ENCODE measurements at regions not wholly inside any gene's neighbourhood (a gene's known extent, or its start where the extent isn't known, plus 50 kb on each side); places are given as distances from the start of the nearest gene placed in this dataset.

DNA sequence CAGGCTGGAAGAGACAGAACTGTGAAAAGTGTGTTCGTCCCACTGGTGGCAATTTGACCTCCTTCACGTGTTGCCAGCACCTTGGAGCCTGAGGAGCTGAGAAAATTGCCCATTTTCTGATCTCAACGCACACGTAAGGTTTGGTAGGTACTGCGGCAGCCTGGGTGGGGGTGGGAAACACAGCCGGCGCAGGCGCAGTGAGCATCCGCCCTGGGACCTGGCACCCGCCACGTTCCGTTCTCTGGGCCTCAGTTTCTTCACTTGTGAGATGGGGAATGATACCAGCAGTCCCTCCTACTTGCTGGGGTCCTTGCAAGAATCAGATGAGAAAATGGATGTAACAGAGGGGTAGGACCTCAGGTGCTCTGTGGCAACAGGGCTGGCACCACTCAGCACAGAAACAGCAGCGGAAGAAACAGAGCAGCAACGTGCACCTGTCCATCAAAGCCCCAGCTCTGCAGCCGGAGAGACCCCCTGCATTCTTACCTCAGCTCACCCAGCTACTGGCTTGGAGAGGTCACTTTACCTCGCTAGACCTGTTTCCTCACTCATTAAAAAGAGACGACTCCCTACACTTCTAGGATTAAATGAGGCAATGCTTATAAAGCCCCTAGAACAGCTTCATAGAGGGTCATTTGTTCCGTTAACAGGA lies 458.0 kb upstream of the ID2 start:
- DNase-seq: no peak

DNA sequence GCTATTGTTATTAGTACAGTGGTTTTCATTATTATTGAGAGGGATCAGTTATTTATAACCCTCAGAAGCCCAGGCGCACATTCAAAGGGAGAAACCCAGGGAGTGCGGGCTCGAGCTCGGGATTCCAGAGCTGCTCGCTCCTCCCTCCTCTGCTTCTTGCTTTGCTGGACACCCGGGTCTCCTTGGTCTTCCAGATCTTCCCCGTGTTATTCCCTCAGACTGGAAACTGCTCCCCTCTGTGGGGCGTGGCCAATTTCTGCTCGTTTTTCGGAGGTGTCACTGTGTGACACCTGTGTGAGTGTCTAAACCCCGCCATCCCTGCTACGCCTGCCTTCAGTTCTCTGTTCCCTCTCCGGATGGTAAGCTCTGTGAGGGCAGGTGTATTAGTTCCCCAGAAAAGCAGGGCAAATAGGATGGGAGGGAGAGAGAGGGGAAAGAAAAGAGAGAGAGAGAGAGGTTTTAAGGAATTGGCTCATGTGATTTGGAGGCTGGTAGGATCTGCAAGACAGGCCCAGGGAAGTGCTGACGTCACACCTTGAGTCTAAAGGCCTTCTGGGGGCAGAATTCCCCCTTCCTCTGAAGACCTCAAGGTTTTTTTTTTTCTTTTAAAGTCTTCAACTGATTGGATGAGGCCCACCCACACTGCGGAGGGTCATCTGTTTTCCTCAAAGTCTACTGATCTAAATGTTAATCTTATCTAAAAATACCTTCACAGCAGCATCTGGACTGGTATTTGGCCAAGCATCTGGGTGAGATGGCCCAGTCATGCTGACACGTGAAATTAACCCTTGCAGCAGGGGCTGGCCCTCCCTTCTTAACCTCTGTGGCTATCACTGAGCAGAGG lies 457.3 kb upstream of the ID2 start:
- DNase-seq: no peak

GRCh38 chr2:8225266-8225665 lies 456.6 kb upstream of the ID2 start:
- DNase-seq: no peak

GRCh38 chr2:8225798-8226197 lies 456.1 kb upstream of the ID2 start:
- no peak for DNase-seq

GRCh38 chr2:8229546-8229986 lies 452.3 kb upstream of the ID2 start:
- DNase-seq: peak; percentile 96

DNA sequence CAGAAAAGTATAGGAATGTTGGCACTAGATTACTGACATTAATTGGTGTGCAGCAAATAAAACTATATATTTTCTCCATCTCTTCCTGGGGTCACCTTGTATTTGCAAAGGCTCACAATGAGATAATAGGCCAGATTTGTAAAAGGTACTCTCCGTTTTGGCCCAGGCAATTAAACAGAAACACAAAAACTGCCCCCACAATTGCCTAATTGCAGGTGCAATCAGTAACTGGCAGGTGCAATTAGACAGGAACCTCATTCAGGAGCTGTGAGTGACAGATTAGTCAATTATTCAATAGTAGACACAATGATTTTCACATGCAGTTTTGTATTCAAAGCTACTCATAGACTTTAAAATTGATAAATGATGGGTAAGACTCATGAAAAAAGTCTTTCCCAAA lies 451.4 kb upstream of the ID2 start:
- DNase-seq: no peak

- no peak for DNase-seq
Observed at GRCh38 chr2:8231902-8232301, 450.0 kb upstream of the ID2 start.

DNA sequence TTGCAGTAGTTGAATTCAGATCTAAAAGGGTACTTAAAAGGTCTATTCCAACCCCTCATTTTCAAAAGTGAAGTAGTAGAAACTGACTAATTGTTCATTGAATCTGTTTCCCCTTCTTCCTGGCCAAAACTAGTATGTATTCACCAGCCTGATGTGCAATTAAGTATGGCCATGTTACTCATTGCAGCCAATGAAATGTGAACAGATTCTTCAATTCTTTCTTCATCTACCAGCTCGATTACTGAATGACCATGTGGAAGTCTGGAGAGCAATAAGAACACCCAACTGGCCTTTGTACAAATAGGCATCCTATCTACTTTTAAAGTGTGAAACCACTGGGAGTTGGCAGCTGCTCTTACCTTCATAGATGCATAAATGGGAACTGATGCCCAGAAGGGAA lies 449.0 kb upstream of the ID2 start:
- DNase-seq: no peak

DNA sequence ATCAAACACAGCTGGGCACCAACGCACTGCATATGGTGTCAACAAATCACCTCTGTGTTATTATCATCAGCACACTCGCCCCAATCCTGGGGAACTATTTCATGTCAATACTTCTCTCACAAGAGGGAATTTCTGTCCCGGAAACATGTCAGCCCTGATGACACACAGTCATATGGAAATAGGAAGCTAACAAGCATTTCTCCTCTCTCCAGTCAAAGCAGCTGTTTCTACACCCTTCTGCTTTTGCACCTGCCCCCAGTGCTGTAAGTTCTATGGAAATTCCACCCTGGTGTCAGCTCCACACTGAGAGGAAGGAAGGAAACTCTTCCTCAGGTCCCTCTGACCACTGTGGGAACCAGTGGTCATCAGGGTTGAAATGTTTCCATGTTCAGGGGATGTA lies 447.6 kb upstream of the ID2 start:
- DNase-seq: no peak

- DNase-seq: no peak
Observed at GRCh38 chr2:8234757-8235374, 447.0 kb upstream of the ID2 start.

DNA sequence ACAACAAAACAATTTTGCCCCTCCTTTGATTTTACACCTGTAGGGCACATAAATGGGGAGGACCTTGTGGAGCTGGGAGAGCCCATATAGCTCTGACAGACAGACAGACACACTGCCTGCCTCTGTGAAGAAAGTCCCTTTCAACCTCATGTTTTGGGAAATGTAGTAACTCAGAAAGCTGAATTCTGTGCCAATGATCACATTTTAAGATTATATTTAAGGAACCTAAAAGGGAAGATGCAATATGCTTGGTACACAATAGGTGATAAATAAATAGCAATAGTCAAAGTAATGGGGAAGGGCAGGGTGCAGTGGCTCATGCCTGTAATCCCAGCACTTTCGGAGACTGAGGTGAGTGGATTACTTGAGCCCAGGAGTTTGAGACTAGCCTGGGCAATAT lies 446.4 kb upstream of the ID2 start:
- no peak for DNase-seq

DNA sequence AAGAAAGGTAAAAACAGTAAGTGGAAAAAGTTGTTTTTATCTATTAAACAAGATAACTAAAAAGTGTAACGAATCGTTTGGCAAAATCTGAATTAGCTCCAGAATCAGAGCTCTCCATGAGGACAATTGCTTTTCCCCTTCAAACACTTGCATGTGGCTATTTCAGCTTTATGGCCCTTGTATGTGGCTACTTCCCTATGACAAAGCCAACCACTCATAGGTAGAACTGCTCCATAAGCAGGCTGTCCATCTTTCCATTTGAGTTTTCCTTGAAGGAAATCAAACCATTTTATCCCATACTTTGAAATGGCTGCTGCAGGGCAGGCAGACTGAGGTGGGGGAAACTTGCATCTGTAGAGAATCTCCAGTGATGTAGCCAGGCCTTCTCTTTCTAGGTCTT lies 445.5 kb upstream of the ID2 start:
- no peak for DNase-seq

- DNase-seq: peak; percentile 52
Observed at GRCh38 chr2:8238521-8239230, 443.2 kb upstream of the ID2 start.

DNA sequence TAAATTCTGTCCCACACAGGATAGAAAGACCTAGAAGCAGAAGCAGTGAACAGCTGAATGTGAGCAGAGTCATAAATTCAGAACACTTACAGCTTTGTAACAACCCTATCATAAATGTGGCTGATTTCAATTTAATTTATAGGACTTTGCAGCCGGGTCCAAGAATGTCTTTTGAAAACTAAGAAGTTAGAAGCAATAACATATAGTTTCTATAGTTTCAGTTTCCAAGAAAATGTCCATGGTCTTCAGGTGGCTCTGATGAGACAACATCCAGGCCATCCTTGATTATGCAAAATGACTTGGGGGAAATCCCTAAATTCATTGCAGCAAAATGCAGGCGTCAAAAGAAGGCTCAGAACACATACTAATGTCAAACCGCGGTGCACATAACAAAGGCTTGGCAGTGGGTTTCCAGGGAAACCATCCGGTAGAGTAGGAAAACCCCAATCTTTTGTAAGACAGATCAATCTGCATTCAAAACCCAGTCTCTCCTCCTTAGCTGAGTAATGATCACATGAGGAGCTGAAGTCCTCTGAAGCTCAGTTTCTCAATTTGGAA lies 442.2 kb upstream of the ID2 start:
- peak; percentile 28 for DNase-seq

DNA sequence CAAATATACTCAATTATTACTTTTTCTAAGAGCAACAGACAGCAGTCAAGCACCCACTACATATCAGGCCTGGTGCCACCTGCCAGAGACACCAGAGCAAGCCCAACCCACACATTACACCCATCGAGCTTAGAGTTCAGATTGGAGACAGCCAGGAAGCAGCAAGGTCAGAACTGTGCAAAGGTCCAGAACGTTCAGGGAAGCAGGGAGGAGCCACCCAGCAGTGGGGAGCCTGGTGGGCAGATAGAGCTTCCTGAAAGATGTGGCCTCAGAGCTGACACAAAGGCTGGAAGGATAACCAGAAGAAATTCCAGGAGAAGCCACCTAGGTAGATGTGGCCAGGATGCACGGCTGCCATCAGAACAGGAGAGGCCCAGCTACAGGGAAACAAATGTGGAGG lies 440.5 kb upstream of the ID2 start:
- no peak for DNase-seq

DNA sequence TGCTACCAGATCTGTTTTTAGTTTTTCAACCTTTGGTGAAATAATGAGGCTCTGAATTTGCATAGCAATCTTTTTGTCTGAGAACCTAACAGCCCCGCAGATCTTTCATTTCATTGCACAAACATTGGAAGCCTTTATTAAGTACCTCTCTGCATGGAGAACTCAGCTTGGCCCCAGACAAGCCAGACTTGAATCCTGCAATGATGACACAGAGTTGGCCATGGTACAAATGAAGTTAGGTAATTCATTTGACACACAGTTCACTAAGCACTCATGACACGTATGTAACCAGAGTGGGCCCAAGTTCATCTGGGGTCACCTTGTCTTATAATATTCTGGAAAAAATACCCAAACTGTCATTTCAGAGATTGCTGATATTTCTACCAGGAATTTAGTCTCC lies 439.1 kb upstream of the ID2 start:
- no peak for DNase-seq

- DNase-seq: no peak
Observed at GRCh38 chr2:8243748-8244400, 438.0 kb upstream of the ID2 start.

GRCh38 chr2:8244639-8245038 lies 437.2 kb upstream of the ID2 start:
- DNase-seq: peak; percentile 85

- DNase-seq: no peak
Observed at GRCh38 chr2:8246137-8246536, 435.7 kb upstream of the ID2 start.

GRCh38 chr2:8247905-8248622 lies 433.8 kb upstream of the ID2 start:
- no peak for DNase-seq

- no peak for DNase-seq
Observed at GRCh38 chr2:8248623-8248957, 433.3 kb upstream of the ID2 start.

- DNase-seq: no peak
Observed at GRCh38 chr2:8249141-8249540, 432.7 kb upstream of the ID2 start.
